Caki2 (cell line): ENCODE measurements at regions not wholly inside any gene's neighbourhood (a gene's known extent, or its start where the extent isn't known, plus 50 kb on each side); places are given as distances from the start of the nearest gene placed in this dataset.

Experiments
- DNase-seq: peaks from one replicate; pipeline ENCODE4 v3.0.0-alpha.2; 2015; ENCODE audit warnings: low read depth
- in situ Hi-C: cut with HindIII; loops from 2 replicates; pipeline ENCODE4 v1.10.0; 2016; ENCODE audit warnings: low sequenced_read_pairs, low pct_unique_long_range_greater_than_20kb, mixed read lengths

DNA sequence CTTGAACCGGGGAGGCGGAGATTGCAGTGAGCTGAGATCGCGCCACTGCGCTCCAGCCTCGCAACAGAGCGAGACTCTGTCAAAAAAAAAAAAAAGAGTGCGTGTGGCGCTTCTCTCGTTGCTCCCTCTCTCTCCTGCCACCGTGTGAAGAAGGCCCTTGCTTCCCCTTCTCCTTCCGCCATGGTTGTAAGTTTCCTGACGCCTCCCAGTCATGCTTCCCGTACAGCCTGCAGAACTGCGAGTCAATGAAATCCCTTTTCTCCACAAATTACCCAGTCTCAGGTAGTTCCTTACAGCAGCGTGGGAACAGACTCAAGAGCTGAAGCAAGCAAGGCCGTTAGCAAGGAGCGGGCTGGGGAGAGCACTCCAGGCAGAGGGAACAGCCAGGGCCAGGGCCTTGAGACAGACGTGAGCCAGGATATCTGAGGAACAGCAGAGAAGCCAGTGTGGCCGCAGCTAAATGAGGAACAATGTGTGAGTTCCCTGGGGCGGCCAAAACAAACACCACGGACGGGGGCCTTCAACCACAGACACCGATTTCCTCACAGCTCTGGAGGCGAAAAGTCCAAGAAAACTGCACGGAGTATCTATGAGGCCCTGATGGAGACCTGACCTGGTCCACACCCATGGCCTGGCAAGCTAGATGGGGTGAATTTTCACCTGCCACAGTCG is 54.2 kb upstream of the ETS2 start:
- no peak for DNase-seq
- in situ Hi-C loops, result no loop called here

DNA sequence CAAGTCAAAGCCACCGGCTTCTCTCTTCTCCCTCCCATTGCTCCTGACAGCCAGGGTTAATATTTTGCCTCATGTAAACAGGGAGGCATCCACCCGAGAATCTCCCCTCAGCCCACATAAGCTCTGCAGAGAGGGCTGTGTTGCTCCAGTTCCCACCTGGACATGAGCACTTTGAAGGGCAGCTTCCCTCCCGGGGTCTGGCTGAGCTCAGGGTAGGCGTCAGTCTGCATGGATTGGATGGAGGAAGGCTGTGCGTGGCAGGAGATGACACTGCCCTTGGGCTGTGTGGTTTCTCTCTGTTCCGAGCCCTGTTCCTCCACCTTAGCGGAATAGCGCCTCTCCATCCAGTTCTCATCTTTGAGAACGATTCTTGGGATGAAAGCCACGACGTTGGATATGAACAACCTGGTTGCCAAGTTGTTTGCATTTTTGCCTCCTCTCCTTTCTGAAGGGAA is 53.7 kb upstream of the ETS2 start:
- in situ Hi-C loops, result no loop called here
- DNase-seq, result no peak

GRCh38 chr21:38753114-38753513 is 52.6 kb upstream of the ETS2 start:
- in situ Hi-C loops, result no loop called here

DNA sequence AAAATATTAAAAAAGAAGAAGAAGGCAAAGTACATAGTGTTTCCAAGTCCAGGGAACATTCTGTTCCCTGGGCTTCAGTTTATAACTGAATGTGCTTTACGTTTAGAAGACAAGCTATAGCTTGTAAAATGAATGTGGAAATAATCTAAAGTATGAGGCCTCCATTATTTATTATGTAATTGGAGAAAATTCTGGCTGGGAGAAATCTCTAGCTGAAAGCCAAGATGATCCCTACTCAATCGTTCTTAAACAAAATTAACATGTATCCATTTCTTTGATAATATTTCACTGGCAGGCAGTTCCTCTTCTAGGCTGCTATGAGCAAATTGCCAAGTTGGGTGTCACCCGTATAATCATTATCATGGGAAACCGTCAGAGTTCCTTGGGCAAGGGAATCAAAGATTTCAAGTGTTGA is 52.2 kb upstream of the ETS2 start:
- in situ Hi-C loops, result no loop called here
- no peak for DNase-seq

More at GRCh38 chr21:38753114-38753513, 52.6 kb upstream of the ETS2 start:
- DNase-seq, result no peak
